ENCODE measurements at regions not wholly inside any gene's neighbourhood (a gene's known extent, or its start where the extent isn't known, plus 50 kb on each side); places are given as distances from the start of the nearest gene placed in this dataset.
"Not testable (repeated sequence)": the region's sequence is repeated elsewhere in the genome, so short reads cannot be mapped to it uniquely, and the experiment has no call there.

DNA sequence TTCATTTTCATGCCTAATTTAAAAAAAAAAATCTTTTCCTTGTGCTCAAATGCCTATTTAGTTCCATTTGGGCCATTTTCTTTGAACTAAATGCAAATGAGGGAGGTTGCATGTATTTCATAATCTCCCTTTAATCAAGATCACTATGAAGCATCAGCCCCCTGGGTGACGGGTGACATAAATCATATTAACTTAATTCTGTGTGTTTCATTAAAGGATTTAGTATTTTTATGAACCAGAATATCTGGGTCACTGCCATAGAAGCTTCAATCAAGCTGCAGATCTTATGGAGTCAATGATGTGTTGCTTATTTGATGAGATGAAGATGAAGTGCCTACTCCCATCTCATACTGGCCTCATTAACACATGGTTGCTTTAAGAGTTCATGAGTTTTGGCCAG lies 301.9 kb upstream of the PRKCQ start:
- no peak for DNase-seq (ENCODE audit: low read depth in 1 of 2, low spot score in 1 of 2)

DNA sequence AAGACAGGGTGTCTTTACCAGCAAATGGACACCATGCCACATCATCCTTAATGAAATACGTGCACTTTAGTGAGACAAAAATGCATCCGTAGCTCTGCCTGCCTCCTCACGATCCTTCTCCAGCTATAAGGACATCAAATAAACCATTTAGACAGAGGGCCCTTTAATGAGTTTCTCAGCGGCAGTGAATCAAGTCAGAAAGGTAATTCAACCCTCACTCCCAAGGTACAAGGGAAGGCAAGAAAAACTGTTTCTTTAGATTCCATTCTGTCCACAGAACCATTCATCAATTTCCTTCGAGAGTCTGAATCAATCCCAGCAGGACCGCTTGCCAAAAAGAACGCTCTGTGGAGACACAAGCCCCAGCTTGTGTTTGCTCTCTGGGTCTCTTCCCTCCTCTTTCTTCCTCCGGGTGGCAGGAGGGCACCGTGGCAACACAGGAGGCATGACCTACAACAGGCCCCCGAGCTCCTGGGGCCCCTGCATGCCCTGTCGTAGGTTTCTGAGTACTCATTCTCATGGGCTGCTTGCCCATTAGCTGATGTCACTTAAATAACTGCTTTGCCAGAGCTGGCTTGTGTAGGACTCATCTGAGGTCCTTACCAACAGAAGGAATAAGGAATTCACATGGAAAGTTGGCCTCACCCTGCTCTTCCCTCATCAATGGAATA lies 297.8 kb upstream of the PRKCQ start:
- no peak for DNase-seq (ENCODE audit: low read depth in 1 of 2, low spot score in 1 of 2)

DNA sequence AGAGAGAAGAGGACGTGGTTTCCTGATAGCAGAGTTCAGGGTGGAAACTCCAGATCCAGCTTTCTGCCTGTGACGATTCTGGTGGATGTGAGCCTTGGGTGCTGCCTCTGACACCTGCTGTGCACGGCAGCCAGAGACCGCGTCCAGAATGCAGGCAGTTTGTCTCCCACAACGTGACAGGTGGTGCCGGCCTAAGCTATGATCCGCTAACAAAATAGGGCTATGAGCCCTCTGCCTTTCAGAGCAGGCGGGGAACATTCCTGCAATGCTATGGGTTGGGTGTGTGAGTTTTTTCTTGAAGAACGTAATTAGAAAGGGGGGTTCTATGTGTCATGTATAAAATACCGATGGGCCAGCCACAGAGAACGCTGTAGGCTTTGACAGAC lies 297.3 kb upstream of the PRKCQ start:
- DNase-seq (ENCODE audit: low read depth in 1 of 2, low spot score in 1 of 2) = no peak

DNA sequence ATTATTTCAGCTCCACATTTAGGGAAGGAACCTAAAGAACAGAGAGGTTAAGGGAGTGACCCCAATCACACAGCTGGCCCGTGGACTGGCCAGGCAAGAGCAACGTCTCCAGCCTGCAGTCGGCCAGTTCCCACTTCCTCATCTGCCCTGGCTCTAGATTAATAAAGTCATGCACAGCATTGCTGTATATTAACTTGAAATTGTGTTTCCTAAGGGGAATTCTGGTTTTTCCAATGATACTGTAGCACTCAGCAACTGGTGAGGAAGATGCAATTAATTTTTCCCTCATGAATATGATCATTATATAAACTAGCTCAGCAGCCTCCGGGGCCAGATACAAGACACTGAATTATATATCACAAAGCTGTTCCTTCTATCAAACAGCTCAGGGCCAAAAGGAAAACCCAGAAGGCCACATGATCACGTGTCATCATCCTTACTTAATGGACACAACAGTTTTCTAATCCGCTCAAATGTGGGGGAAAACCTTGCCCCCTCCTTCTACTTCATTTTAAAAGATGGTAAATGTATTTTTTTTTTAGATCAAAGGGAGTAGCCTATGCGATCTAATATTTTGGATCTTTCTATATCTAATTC lies 295.3 kb upstream of the PRKCQ start:
- DNase-seq (ENCODE audit: low read depth in 1 of 2, low spot score in 1 of 2) = no peak

DNA sequence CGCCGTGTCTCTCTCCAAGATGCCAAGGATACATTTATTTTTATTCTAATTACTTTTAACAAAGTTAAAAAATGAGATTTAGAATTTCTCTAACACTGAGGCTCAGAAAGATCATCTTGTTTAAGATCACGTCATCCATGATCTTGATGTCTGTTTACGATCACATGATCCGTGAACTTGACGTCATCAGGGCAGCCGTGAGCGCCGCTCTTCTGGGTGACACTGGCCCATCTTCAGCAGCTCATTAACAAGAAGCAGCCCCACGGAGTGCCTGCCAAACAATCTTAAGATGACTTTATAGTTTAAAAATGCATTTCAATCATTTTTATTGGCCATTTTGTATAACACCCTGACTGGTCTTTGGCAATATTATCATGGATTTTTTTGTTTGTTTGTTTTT lies 291.1 kb upstream of the PRKCQ start:
- DNase-seq (ENCODE audit: low read depth in 1 of 2, low spot score in 1 of 2) = no peak

DNA sequence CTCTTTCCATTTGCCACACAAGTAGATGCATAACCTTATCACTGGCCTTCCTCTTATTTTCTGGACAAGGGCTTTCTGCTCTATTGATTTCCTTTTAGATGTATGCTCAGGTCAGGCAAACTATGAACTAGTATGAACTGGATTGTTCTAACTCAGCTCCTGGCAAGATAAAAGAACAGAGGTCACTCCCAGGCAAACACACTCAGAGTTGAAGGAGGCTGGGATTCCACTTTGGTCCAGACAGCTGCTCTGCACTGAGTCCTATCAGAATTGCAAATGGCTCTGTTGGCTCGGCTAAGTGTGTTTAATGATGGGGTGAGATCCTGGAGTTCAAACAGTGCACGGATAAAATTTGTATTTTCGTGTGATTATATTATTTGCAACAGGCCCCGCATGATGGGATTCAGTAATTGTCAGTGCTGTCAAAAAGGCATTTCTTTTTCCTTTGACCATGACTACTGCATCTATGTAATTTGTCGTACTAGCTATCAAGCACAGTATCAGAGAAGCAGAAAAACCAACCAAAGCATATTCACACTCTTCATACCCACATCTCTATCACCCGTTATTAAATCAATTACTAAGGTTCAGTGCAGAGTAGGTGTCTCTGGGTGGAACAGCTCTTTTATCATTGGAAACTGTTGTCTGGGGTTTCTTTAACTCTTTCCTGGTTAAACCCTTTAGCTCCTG lies 288.1 kb upstream of the PRKCQ start:
- no peak for DNase-seq (ENCODE audit: low read depth in 1 of 2, low spot score in 1 of 2)

DNA sequence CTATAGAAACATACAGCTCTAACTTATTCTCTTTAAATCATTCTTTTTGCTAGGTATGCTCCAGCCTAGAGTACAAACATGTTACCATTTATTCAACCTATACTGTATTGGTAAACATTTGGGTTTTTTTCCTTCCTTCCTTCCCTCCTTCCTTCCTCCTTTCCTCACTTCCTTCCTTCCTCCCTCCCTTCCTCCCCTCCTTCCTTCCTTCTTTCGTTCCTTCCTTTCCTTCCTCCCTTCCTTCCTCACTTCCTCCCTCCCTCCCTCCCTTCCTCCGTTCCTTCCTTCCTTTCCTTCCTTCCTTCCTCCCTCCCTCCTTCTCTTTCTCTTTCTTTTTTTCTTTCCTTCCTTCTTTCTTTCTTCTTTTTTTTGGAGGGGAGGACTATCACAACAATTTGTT lies 286.7 kb upstream of the PRKCQ start:
- DNase-seq (ENCODE audit: low read depth in 1 of 2, low spot score in 1 of 2) = no peak

DNA sequence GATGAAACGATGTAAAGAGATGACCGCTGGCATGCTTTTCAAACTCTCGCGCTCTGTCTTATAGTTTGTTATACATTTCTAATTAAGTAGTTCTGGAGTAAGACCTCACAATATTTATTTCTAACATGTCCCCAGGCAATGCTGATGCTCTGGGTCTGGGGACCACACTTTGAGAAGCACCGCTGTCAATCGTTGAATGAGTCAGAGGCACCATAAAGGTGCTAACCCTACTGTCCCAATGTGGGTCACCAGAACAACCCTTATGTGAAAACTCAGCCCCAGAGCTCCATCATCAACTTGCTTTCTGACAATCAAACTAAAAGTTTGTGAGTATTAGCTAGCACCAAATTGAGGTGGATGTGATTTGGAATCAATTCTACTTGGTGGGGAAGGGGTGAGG lies 284.1 kb upstream of the PRKCQ start:
- no peak for DNase-seq (ENCODE audit: low read depth in 1 of 2, low spot score in 1 of 2)

DNA sequence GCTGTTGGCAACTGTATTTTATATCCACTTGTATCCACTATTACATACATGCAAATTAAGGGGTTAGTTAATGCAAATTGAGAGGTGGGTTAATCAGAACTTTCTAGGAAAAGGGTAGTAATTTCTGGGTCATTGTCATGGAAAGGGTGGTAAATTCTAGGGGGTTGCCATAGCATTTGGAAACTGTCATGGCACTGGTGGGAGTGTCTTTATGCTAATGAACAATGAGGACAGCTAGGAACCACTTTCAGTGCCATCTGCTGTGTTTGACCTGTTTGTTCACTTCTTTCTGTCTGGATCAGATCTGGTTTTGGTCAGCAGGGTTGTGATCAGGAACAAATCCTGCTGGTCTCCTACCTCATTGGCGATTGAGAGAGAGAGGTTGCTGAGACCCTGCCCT lies 283.3 kb upstream of the PRKCQ start:
- no peak for DNase-seq (ENCODE audit: low read depth in 1 of 2, low spot score in 1 of 2)

DNA sequence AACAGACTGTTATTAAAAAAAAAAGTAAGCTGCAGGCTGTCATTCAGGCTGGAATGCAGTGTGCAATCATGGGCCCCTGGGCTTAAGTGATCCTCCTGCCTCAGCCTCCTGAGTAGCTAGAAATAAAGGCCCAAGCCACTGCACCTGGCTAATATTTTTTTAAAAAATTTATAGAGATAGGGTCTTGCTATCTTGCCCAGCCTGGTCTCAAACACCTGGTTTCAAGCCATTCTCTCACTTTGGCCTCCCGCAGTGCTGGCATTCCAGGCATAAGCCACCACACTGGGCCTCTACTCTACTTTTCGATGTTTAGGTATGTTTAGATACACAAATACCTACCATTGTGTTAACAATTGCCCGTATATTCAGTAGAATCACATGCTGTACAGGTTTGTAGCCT lies 270.4 kb upstream of the PRKCQ start:
- DNase-seq (ENCODE audit: low read depth in 1 of 2, low spot score in 1 of 2) = no peak

DNA sequence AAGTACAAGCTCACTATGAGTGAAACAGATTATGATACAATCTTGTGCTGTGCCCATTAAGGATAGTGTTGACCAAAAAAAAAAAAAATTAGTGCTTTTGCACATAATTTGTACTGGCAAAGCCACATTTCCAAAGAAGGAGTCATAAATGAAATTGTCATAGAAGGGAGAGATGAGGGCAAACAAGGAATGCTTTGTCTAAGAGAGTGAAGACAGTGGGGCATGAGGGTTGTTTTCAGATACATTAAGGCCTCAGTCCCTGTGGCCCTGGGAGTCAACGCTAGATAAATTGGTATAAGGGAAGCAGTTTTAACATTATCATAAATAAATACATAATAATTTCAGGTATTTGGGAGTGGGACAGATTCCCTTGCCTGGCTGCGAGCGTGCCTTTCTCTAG lies 267.5 kb upstream of the PRKCQ start:
- DNase-seq (ENCODE audit: low read depth in 1 of 2, low spot score in 1 of 2) = no peak

DNA sequence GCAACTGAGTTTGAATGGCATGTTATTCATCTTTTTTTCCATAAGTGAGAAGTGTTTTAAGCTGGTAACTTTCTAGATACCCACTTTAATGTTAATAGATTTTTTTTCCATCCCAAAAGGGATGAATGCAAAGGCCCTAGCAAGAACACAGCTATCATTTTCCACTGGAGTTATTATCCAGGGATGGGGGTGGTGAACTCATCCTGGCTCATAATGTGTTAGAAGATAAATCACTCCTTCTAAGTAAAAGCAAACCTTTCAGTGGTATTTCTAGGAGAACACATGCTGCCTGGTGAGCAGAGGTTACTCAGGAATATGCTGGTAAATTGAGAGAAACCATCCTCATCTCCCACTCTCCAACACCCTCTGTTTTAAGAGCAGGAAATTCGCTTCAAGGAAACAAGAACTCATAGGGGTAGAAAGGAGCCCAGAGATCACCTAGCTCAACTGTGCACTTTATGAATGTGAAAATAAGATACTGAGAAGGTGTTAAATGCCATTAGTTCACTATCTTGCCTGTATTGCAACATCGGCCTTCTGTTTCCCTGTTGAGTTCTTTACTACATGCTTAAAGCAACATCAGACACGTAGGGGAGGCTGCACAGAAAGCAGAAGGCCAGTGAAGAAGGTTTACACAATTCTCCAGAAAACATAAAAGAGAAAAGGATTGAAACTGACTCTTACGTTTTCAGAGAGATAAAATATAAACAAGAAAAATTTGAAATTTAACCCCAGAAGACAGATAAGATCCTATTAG lies 264.0 kb upstream of the PRKCQ start:
- DNase-seq (ENCODE audit: low read depth in 1 of 2, low spot score in 1 of 2) = no peak

DNA sequence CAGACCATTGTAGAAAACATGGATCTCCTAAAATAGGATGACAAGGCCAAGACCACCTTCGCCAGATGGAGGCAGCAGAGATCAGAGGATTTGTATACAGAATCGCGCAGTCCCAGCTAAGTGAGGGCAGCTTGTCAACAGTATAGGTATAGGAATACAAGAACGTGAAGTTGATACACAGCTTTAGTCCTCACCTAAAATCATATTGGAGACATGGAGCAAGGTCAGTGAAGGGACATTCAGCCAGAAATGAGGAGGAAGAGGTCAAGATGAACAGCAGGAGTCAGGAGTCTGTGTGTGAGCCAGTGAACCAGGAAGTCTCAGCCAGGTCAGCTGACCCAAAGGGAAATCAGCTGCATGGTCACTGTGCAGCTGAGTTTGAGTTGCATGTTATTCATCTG lies 263.4 kb upstream of the PRKCQ start:
- no peak for DNase-seq (ENCODE audit: low read depth in 1 of 2, low spot score in 1 of 2)

DNA sequence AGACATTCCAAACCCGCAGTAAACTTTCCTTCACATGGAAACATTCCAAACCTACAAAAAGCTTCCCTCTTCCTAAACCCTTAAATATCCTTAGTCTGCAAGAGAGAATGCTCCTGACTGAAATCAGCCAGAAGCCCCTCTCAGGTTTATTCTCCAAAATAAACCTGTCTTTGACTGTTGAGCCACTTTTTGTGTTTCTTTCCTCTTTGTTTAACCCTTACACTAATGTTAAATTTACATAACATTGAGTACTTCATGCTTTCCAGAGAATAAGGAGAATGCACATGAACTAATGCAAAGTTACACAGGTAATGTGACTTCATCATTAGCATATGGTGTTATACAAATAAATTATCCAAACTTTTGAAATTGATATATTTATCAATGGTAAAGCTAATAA lies 262.6 kb upstream of the PRKCQ start:
- no peak for DNase-seq (ENCODE audit: low read depth in 1 of 2, low spot score in 1 of 2)

DNA sequence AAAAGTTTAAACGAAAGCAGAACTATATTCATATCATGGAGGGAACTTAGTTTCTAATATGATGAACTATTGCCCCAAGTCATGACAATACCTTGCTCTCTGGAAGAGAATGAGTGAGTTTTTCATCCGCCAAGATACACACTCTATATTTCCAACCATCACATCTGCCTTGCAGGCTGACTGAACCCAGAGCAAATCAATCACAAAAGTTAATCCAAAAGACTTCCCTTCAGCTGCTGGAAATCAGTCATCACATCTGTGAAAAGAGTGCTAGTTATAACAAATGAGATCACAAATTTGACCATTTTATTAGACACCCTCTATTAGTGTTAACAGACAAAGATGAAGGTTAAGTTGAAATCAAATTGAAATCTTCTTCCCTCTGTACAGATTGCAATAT lies 261.7 kb upstream of the PRKCQ start:
- no peak for DNase-seq (ENCODE audit: low read depth in 1 of 2, low spot score in 1 of 2)

DNA sequence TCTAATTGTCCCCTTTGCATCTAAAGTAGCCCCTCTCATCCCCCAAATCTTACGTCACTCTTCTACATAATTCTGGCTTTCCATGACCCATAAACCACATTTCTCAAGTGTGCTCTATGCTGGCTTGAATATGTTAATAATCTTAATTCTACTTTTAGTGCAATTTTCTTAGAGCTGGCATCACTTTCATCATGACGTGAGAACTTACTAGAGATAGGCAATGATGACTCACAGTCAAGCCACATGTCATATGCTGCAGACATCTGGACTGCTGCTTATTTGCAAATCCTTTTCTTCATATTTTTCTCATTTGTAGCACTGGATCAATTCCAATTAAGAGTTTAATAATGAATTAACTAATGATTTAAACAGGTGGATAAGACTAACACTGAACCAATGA lies 260.7 kb upstream of the PRKCQ start:
- DNase-seq (ENCODE audit: low read depth in 1 of 2, low spot score in 1 of 2) = no peak

DNA sequence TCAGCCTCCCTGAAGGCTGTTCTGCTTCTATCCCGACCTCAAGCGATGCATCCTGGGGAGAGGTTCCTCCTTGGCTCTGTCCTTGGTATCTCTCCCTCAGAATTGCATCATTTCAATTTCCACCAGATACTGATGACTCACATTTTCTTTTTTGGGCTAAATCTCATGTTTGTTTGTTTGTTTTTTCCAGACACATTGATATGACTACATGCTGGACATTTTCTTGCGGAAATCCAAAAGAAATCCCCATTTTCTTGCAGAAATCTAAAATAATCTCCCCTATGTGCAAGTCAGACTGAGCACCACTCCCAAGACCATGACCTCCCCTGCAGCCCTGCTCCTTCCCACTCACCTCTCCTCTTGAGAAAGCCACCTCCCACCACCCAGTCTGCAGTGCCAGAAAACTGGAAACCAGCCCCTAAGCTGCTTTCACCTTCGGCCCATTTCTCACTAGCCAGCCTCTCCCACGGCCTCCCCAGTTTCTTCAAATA lies 260.2 kb upstream of the PRKCQ start:
- DNase-seq (ENCODE audit: low read depth in 1 of 2, low spot score in 1 of 2) = no peak

DNA sequence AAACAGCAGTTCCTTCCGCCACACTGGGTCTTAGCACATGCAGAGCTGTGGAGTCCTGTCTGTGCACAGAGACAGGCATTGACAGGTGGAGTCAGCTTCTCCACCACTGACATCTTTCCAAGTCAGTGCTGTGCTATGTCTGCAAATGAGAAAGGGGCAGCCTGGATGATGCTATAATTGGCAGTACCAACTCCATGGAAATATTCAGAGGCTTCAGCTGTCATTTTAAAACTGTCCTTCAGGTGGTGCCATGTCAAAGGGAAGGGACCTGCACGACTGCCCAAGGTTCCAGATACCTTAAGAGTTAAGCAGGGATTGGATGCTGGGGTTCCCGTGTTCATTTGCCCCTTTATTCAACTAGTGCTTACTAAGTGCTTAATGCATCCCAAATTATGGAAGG lies 258.0 kb upstream of the PRKCQ start:
- no peak for DNase-seq (ENCODE audit: low read depth in 1 of 2, low spot score in 1 of 2)

DNA sequence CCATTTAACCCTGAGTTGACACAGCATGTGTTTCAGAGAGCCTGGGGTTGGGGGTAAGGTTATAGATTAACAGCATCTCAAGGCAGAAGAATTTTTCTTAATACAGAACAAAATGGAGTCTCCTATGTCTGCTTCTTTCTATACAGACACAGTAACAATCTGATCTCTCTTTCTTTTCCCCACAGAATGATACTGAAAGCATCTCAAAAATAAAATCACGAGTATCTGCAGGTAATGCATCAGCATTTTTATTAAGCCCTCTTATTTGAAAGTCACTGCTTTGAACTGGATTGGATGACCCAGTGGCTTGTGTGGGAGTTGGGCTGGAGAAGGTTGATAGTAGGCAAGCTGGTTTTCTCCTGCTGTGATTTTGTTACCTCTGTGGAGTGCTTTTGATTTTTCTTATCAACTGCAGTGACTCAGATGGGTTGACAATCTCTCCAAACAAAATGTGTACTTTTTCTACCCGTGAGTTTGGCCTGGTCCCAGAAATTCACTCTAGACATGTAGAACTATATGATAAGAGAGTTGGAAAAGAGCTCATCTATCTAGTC lies 253.5 kb upstream of the PRKCQ start:
- DNase-seq (ENCODE audit: low read depth in 1 of 2, low spot score in 1 of 2) = no peak

DNA sequence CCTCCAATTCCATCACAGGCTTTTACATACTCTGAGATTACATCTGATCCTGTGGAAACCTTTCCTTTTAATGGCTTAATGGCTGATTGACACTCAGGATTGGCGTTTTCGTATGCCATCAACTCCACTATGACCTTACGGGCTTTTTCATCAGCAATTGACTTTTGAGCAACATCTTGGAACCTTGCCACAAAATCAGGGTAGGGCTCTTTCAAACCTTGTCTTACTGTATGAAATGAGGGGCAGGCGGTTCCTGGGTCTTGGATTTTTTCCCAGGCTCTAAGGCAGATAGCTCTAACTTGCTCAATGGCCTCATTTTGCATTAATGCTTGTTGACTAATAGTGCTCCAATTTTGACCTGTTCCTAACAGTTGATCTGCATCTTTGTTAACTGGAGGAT lies 250.9 kb upstream of the PRKCQ start:
- DNase-seq (ENCODE audit: low read depth in 1 of 2, low spot score in 1 of 2) = not testable (repeated sequence)

DNA sequence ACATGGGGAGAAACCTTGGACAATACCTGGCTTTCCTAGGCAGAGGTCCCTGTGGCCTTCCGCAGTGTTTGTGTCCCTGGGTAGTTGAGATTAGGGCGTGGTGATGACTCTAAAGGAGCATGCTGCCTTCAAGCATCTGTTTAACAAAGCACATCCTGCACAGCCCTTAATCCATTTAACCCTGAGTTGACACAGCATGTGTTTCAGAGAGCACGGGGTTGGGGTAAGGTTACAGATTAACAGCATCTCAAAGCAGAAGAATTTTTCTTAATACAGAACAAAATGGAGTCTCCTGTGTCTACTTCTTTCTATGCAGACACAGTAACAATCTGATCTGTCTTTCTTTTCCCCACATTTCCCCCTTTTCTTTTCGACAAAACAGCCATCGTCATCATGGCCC lies 244.7 kb upstream of the PRKCQ start:
- DNase-seq (ENCODE audit: low read depth in 1 of 2, low spot score in 1 of 2) = not testable (repeated sequence)

DNA sequence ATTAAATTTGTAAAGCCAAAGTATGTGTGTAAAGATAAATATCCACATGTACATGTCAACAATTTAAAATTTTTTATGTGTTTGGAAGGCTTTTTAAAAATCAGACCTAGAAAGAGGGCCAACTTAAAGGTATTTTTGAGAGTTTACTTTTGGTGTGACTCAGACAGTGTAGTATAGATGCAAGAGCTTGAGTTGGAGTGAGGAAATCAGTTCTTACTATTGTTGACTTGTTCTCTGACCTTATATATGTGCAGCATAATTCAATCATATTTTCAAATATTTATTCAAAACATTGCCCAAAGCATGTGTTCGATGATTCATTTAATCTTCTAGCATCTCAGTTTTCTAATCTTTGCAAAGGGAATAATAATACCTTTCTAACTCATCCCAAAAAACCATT lies 243.7 kb upstream of the PRKCQ start:
- DNase-seq (ENCODE audit: low read depth in 1 of 2, low spot score in 1 of 2) = no peak

Data from activated T-helper 1 cell treated with anti-CD3 and anti-CD28 coated beads, Interleukin-2, amount 50 U/mL, for 16 hours (primary cell).